GM13977 (cell line): ENCODE measurements at regions not wholly inside any gene's neighbourhood (a gene's known extent, or its start where the extent isn't known, plus 50 kb on each side); places are given as distances from the start of the nearest gene placed in this dataset.

ENCODE experiments used
- DNase-seq: peaks from one replicate; pipeline ENCODE4 v3.0.0; 2012; ENCODE audit warnings: low spot score
- CTCF ChIP-seq: IDR thresholded peaks from 2 replicates; pipeline ENCODE4 v1.5.1; 2012; ENCODE audit warnings: mild to moderate bottlenecking, control low read depth; ENCODE audit not compliant: insufficient read depth; ENCODE audit errors: extremely low read depth, missing control alignments
- in situ Hi-C: fragments of 300-500 bp; cut with MboI; formaldehyde crosslinking; loops from one replicate; pipeline ENCODE4 v1.12.0; 2022; ENCODE audit warnings: low sequenced_read_pairs, low pct_unique_long_range_greater_than_20kb, mixed read lengths, inconsistent platforms; ENCODE audit not compliant: unreplicated experiment

GRCh38 chr4:19780871-19781270 lies 470.8 kb upstream of the SLIT2 start:
- TF ChIP-seq CTCF: no peak
- DNase-seq: no peak
- in situ Hi-C loops: no loop called here

DNA sequence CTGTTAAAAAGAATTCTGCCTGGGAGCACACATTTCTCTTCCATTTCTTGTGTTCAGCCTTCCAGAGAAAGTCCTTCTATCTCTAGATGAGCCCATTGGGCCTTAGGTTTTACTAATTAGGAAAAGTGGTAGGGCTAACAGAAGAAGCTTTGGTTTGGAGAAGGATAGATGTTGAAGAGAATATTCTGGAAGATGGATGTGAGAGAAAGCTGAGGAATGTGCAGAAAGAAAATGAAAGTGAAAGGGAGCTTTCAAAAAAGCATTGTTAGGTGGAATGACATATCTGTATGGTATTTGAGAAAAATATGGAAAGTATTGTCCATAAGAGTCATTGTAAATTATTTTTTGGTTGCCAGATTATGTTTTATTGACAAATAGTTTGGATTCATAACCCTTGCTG lies 474.8 kb upstream of the SLIT2 start:
- TF ChIP-seq CTCF: no peak
- no peak for DNase-seq
- in situ Hi-C loops: no loop called here

GRCh38 chr4:19776021-19776459 lies 475.7 kb upstream of the SLIT2 start:
- DNase-seq: no peak
- no peak for TF ChIP-seq CTCF
- in situ Hi-C loops: no loop called here

GRCh38 chr4:19774690-19775256 lies 476.9 kb upstream of the SLIT2 start:
- no peak for DNase-seq
- TF ChIP-seq CTCF: no peak
- in situ Hi-C loops: no loop called here

GRCh38 chr4:19772581-19772980 lies 479.1 kb upstream of the SLIT2 start:
- no peak for DNase-seq
- TF ChIP-seq CTCF: no peak
- in situ Hi-C loops: no loop called here

DNA sequence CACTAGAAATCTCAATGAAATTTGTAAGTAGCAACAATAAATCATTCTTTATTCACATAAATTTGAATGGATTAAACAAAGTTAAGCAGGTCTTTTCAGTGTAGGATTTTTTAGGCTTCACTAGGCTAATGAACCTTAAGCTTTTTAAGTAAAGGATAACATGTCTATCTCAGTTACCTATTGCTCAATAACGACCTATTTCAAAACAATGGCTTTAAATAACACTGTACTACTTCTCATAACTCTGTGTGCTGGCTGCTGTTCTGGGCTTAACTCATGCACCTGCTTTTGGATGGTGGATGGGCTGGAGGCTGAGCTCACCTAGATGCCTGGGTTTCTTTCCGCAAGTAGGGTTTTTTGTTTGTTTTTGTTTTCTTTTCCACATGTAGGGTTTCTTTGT lies 495.0 kb upstream of the SLIT2 start:
- in situ Hi-C loops: no loop called here
- DNase-seq: no peak
- TF ChIP-seq CTCF: no peak

- TF ChIP-seq CTCF: no peak
- no peak for DNase-seq
- in situ Hi-C loops: no loop called here
These were observed 499.1 kb upstream of the SLIT2 start for GRCh38 chr4:19752599-19752998.
